ENCODE measurements at regions not wholly inside any gene's neighbourhood (a gene's known extent, or its start where the extent isn't known, plus 50 kb on each side); places are given as distances from the start of the nearest gene placed in this dataset.
"Not testable (repeated sequence)": the region's sequence is repeated elsewhere in the genome, so short reads cannot be mapped to it uniquely, and the experiment has no call there.

DNA sequence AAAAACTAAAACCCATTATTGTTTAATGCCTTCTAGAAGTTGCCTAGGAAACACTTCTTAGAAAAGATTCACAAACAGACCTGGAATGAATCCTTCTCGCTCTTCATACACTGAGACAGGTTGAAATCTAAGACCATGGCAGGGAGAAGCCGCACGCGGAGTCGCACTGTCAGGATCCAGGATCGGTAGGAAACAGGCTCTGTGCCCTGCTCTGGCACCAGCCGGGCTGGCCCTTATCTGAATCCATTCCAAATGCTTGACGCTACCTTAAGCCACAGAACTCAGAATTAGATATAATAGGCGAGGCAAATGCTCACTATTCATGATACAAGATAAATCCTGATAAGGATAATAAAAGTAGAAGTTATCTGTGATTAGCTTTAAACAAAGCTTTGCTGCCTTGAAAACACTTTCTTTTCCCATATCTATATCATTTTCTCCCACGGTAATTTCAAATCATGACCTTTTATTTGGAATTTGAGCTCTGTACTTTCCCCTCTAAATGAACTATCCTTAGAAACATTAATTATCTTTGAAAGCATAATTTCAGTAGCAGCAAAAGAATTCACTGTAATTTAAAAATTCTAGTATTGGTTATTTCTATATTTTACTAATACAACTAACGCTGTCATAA is 385.6 kb downstream of the IRS2 start:
- no peak overlapping the region for H3K9ac ChIP-seq (ENCODE audit: low read length)
- no peak overlapping the region for H3K4me3 ChIP-seq (replicated peaks in 1 of 2; ENCODE audit: low read depth in 1 of 2, low read length in 2 of 2)
- H3K4me1 ChIP-seq (ENCODE audit: control insufficient read depth in 1 of 2, insufficient read depth in 2 of 2, low read length in 2 of 2), result no peaks in the 10 kb centered on the region
- H2AFZ ChIP-seq (ENCODE audit: low read depth, low read length, poor library complexity, severe bottlenecking), result no peak overlapping the region
- no peaks in the 10 kb centered on the region for H3K79me2 ChIP-seq (ENCODE audit: insufficient read depth, low read length)
- no peak overlapping the region for H3K27ac ChIP-seq (ENCODE audit: low read depth, low read length)
- no peaks in the 10 kb centered on the region for H4K20me1 ChIP-seq (ENCODE audit: insufficient read depth)
- ATAC-seq (no peak), DNase-seq (ENCODE audit: low read depth, low spot score) (no peak)
- CTCF ChIA-PET, result no interaction called here
- no peaks in the 10 kb centered on the region for H3K9me2 ChIP-seq (ENCODE audit: insufficient read depth)
- POLR2A ChIA-PET, result no interaction called here
- H3K36me3 ChIP-seq (ENCODE audit: control insufficient read depth in 1 of 2, insufficient read depth in 2 of 2, low read length in 2 of 2), result no peaks in the 10 kb centered on the region
- TF ChIP-seq ZBTB33 (IDR thresholded peaks at IDR 0.05; ENCODE audit: extremely low read depth, insufficient replicate concordance, low read length) (no peak), TCF7L2 (IDR thresholded peaks at IDR 0.05; ENCODE audit: borderline replicate concordance, extremely low read depth, insufficient read depth, insufficient read length) (no peak)
- no peaks in the 10 kb centered on the region for H3K9me3 ChIP-seq (ENCODE audit: control insufficient read depth in 1 of 2, insufficient read depth in 1 of 2, low read depth in 1 of 2, low read length in 2 of 2)
- BruUV-seq (replicated peaks), result no TSS peak
- intact Hi-C loops (cut with micrococcal nuclease), result no loop called here
- no peaks in the 10 kb centered on the region for H3K27me3 ChIP-seq (ENCODE audit: insufficient read depth, low read length)
- RAD21 ChIA-PET (ENCODE audit: low non-redundant PET in 1 of 2, low total read pairs in 2 of 2, uncharacterized antibody in 2 of 2, unreplicated experiment in 2 of 2), result no interaction called here
- H3K4me2 ChIP-seq (ENCODE audit: low read length), result no peak overlapping the region

GRCh38 chr13:109400209-109400608 is 386.2 kb downstream of the IRS2 start:
- RAD21 ChIA-PET (ENCODE audit: low non-redundant PET in 1 of 2, low total read pairs in 2 of 2, uncharacterized antibody in 2 of 2, unreplicated experiment in 2 of 2), result no interaction called here
- Histone ChIP-seq H2AFZ (ENCODE audit: low read depth, low read length, poor library complexity, severe bottlenecking) (no peak overlapping the region), H3K9me2 (ENCODE audit: insufficient read depth) (no peaks in the 10 kb centered on the region), H3K9me3 (ENCODE audit: control insufficient read depth in 1 of 2, insufficient read depth in 1 of 2, low read depth in 1 of 2, low read length in 2 of 2) (no peaks in the 10 kb centered on the region), H3K4me3 (replicated peaks in 1 of 2; ENCODE audit: low read depth in 1 of 2, low read length in 2 of 2) (no peak overlapping the region), H3K36me3 (ENCODE audit: control insufficient read depth in 1 of 2, insufficient read depth in 2 of 2, low read length in 2 of 2) (no peaks in the 10 kb centered on the region), H3K27me3 (ENCODE audit: insufficient read depth, low read length) (no peaks in the 10 kb centered on the region), H3K27ac (ENCODE audit: low read depth, low read length) (no peak overlapping the region), H4K20me1 (ENCODE audit: insufficient read depth) (no peaks in the 10 kb centered on the region), H3K4me2 (ENCODE audit: low read length) (no peak overlapping the region), H3K79me2 (ENCODE audit: insufficient read depth, low read length) (no peaks in the 10 kb centered on the region), H3K9ac (ENCODE audit: low read length) (no peak overlapping the region), H3K4me1 (ENCODE audit: control insufficient read depth in 1 of 2, insufficient read depth in 2 of 2, low read length in 2 of 2) (no peaks in the 10 kb centered on the region)
- no peak for ATAC-seq
- intact Hi-C loops (cut with micrococcal nuclease), result no loop called here
- no peak for DNase-seq (ENCODE audit: low read depth, low spot score)
- POLR2A ChIA-PET, result no interaction called here
- BruUV-seq (replicated peaks), result no TSS peak
- CTCF ChIA-PET, result no interaction called here
- TF ChIP-seq CEBPB (IDR thresholded peaks at IDR 0.05; ENCODE audit: low read depth) (no peak), CBX3 (IDR thresholded peaks at IDR 0.05; ENCODE audit: low read depth) (no peak), JUND (IDR thresholded peaks at IDR 0.05) (no peak), ELF1 (IDR thresholded peaks at IDR 0.05; ENCODE audit: borderline replicate concordance, low read depth) (no peak)

GRCh38 chr13:109398071-109398470 is 388.3 kb downstream of the IRS2 start:
- H2AFZ ChIP-seq (ENCODE audit: low read depth, low read length, poor library complexity, severe bottlenecking); H3K79me2 ChIP-seq (ENCODE audit: insufficient read depth, low read length); BruUV-seq (replicated peaks); DNase-seq (ENCODE audit: low read depth, low spot score); H3K9ac ChIP-seq (ENCODE audit: low read length); H3K4me1 ChIP-seq (ENCODE audit: control insufficient read depth in 1 of 2, insufficient read depth in 2 of 2, low read length in 2 of 2); CTCF ChIA-PET; H4K20me1 ChIP-seq (ENCODE audit: insufficient read depth); POLR2A ChIA-PET; H3K36me3 ChIP-seq (ENCODE audit: control insufficient read depth in 1 of 2, insufficient read depth in 2 of 2, low read length in 2 of 2); H3K4me2 ChIP-seq (ENCODE audit: low read length); H3K9me2 ChIP-seq (ENCODE audit: insufficient read depth); intact Hi-C loops (cut with micrococcal nuclease); H3K27ac ChIP-seq (ENCODE audit: low read depth, low read length); ATAC-seq; H3K9me3 ChIP-seq (ENCODE audit: control insufficient read depth in 1 of 2, insufficient read depth in 1 of 2, low read depth in 1 of 2, low read length in 2 of 2); H3K4me3 ChIP-seq (replicated peaks in 1 of 2; ENCODE audit: low read depth in 1 of 2, low read length in 2 of 2); RAD21 ChIA-PET (ENCODE audit: low non-redundant PET in 1 of 2, low total read pairs in 2 of 2, uncharacterized antibody in 2 of 2, unreplicated experiment in 2 of 2); H3K27me3 ChIP-seq (ENCODE audit: insufficient read depth, low read length): not testable (repeated sequence)

Measured in HCT116 (cell line).